ENCODE measurements at regions not wholly inside any gene's neighbourhood (a gene's known extent, or its start where the extent isn't known, plus 50 kb on each side); places are given as distances from the start of the nearest gene placed in this dataset.

DNA sequence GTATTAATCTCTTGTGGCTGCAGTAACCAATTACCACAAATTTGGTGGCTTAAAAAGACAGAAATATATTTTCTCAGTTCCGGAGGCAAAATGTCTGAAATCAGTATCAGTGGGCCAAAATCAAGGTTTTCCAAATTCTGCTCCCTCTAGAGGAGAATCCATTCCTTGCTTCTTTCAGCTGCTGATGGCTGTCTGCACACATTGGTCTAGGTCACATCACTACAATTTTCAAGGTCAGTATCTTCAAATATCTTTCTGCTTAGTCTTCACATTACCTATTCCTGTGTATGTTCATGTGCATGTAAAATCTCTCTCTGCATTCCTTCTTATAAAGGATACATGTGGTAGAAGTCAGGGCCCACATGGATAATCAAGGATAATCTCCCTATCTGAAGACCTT lies 999.4 kb downstream of the KCNT2 start:
- no peak for DNase-seq

DNA sequence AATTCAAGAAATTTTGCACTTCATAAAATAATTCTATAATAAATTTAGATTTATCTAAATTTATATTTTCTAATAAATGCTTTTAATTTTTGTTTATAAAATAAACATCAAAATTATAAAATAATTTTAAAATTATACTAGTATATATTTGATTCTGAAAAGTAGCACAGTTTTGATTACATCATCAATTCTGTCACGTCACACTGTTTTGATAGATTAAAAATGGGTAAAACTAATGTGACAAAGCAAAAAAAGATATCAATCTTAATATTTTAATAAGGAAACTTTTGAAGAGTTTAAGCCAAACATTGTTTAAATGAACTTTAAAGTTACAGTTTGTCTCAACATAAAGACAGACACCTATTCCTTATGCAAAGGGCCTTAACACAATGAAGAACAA lies 1001.8 kb downstream of the KCNT2 start:
- no peak for DNase-seq

DNA sequence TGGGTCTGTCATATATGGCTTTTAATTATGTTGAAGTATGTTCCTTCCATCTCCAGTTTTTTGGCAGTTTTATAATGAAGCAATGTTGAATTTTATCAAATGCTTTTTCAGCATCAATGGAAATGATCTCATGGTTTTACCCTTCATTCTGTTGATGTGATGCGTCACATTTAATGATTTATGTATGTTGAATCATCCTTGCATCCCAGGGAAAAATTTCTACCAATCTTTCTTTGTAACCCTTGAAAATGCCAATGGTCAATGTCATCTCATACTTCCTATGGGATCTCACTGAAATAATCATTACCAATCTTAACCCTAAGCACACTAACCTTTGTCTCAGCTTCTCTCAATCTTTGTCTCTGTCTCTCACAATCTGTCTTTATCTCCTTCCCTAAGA lies 1004.0 kb downstream of the KCNT2 start:
- no peak for DNase-seq

DNA sequence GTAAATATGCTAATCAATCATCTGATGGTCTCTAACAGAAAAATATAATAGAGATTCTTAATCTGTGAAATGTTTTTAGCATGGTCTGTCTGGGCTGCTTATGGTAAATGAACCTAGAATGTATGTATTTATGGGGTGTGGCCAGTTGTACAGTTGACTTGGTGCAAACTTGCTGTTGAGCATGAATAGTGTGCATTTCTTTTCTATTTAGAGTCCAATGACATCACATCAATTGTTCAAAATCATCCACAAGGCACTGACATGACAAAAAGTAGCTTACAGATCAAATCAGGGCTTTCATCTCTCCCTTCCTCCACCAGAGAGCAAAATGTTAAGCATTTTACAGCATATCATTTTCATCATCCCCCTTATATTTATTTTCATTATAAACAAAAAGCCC lies 1010.3 kb downstream of the KCNT2 start:
- DNase-seq: no peak

DNA sequence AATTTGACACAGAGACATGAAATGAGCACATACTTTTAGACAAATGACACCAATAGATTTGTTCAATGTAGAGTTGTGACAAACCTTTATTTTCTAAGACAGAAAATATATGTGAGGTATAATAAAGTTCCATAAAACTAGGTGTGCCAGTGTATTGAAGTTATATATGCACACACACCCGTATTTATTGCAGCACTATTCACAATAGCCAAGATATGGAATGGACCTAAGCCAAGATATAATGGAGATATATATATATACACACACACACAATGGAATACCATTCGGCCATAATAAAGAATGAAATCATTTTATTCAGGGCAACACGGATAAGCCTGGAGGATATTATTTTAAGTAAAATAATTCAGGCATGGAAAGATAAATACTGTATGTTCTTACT lies 1013.5 kb downstream of the KCNT2 start:
- no peak for DNase-seq

DNA sequence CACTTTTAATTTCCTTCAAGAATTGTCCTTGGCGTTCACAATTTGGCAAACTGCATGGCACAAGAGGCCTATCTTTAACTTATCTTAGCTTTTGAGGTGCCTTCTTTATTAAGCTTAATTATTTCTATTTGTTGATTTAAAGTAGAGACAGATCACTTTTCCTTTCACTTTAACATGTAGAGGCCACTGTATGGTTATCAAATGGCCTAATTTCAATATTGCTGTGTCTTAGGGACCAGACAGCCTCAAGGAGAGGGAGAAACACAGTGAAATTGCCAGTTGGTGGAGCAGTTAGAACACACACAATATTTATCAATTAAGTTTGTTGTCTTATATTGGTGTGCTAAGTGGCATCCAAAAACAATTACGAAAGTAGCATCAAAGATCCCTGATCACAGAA lies 1013.9 kb downstream of the KCNT2 start:
- no peak for DNase-seq

DNA sequence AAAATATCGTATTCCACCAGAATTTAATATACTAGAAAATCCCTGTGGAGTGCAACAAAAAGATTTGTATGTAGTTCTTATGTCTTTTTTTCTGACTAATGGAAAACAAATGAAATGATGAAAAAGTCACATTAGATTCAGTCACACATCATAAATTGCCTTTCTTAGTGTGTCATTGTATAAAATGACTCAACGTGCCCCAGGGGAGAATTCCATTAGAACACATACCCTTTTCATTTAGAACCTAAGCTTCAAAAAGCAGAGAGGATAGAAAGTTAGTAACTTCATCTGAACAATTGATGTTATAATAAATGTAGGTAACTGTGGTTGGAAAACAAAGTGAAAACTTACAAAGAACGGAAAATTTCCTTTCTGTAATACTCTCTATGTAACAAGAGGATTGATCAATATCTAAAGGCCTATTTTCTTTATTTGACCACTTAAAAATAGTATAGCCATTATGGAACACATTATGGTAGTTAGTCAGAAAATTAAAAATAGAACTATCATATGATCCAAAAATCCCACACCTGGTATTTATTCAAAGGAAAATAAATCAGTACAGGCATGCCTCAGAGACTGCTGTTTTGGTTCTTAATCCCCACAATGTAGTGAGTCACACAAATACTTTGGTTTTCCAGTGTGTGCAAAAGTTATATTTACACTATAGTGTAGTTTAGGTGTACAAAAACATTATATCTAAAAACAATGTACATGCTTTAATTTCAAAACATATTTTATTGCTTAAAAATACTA lies 1016.1 kb downstream of the KCNT2 start:
- no peak for DNase-seq

DNA sequence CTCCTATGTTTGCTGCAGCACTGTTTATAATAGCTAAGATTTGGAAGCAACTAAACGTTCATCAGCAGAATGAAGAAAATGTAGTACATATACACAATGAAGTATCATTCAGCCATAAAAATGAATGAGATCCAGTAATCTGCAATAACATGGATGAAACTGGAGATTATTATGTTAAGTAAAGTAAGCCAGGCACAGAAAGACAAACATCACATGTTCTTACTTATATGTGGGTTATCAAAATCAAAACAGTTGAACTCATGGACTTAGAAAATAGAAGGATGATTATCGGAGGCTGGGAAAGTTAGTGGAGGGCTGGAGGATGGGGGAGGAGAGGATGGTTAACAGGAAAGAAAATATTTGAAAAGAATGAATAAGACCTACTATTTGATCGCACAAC lies 1017.6 kb downstream of the KCNT2 start:
- no peak for DNase-seq

DNA sequence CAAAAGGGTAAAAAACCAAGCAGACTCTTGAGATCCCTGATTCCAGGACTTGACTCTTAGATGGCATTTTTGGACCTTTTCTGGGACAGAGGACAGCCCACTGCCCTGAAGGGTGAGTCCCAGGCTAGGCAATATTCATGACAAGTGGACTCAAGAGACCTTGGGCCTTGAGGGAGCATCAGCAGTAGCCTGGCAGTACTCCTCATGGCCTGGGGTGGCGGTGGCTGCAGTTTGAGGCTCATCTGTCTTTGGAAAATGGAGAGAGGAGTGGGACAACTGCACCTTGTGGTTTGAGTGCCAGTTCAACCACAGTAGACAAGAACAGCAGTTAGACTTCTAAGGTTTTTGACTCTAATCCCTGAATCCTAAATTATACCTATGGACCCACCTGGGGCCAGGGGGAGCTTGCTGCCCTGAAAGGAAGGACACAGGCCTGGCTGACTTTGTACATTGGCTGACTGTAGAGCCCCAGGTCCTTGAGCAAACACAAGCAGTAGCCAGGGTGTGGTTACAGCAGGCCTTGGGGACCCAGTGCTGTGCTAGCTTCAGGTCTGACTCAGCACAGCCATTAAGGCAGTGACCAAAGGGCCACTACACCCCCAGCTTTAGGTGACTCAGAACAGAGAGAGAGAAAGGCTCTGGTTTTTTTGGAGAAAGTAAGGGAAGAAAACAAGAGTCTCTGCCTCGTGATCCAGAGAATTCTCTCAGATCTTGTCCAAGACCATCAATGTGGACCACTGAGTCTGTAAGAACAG lies 1023.2 kb downstream of the KCNT2 start:
- no peak for DNase-seq

DNA sequence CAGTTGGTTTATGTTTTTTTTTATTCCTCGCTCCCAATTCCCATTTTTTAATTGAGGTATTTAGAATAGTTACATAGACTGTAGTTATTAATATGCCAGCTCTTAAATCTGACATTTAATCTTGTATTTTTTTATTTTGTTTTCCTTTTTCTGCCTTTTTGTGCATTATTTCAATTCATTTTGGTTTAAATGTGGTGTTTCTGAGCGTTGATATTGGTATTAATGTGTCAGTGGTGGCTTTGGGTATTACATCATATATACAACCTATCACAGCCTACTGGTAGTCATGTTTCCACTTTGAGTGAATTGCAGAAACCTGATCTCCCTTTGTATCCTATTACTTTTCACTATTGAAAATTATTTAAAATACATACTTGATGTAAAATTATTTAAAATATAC lies 1027.3 kb downstream of the KCNT2 start:
- no peak for DNase-seq

DNA sequence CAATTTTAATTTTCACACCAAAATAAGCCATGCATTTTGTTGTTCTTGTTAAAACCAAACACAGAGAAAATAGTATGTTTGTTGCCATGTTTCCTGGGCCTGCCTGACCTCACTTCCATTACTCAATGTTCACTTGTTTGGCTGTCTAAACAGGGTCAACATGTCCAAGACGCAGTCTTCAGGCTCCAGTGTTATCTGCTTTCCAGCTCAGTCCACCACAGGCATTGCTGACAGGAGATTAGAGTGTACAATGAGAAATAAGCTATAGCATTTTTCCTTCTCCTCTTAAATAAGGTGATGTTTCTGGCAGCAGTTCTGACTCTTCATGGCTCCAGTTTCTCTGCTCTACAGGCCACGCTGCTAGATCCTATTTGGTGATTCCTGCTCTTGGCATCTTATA lies 1030.5 kb downstream of the KCNT2 start:
- DNase-seq: no peak

DNA sequence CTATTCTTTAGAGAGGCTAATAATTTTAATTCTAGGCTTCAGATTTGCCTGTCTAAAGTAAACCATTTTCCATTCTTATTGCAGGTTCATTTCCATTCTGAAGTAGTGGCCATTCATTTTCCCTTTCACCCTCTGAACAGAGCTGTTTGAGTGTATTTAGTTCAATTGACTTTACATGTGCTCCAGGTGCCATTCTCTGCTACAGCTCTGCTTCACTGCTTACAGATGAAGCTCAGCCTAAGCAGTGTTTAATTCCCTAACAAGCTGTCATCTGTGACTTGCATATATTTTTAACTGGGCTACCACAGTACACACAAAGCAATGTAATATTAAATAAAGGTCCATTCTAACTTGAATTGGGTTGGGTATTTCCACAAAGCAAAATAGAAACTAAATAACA lies 1031.6 kb downstream of the KCNT2 start:
- no peak for DNase-seq

DNA sequence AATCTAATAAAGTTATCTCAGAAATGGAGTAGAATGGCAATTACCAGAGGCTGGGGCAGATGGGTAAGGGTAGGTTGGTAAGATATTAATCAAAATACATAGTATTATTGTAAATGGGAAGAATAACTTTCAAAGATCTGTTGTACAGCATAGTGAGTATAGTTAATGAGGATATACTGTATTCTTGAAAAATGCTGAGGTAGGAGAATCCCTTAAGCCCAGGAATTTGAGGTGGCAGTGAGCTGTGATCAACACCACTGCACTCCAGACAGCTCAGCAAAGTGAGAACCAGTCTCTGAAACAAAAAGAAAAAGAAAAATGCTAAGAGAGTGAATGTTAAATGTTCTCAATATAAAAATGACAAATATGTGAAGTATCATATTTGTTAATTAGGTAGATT lies 1033.7 kb downstream of the KCNT2 start:
- no peak for DNase-seq

DNA sequence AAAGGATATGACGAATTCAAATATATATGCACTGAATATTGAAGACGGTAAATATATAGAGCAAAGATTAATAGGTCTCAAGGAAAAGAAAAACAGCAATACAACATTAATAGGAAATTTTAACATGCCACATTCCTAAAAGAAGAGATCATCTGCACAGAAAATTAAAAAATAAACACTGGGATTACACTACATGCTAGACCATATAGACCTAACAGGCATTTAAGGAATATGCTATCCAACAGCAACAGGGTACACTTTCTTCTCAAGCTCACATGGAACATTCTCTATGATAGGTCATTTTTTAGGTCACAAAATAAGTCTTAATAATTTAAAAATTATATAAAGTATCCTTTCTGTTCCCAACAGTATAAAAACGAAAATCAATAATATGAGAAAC lies 1038.3 kb downstream of the KCNT2 start:
- DNase-seq: no peak

DNA sequence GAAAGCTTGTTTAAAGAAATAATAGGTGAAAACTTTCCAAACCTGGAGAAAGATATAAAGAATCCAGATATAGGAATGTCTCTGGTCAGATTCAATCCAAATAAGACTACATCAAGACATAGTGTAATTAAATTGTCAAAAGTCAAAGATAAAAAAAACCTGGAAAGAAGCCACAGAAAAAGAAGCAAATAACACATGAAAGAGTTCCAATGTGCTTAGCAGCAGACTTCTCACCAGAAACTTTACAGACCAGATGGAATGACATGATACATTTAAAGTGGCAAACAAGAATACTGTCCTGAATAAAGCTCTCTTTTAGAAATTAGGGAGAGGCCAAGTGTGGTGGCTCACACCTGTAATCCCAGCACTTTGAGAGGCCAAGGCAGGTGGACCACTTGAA lies 1039.9 kb downstream of the KCNT2 start:
- DNase-seq: no peak

DNA sequence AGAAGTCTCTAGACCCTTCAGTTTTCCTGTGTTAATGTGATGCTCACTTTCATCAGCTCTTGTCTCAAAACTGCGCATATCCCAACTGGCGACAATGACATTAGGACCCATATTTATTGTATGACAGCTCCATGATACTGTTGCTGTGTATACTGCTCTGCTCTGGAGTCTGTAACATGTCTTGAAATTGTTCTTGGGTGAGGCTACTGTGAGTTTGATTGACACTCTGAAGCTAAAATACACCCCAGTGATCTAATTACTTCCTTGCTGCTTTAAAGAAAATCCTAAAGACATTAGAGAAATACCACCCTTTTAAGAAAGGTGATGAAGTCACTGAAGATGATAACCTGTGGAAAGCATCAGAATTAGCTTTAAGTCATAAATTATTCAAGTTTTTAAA lies 1046.2 kb downstream of the KCNT2 start:
- DNase-seq: no peak

DNA sequence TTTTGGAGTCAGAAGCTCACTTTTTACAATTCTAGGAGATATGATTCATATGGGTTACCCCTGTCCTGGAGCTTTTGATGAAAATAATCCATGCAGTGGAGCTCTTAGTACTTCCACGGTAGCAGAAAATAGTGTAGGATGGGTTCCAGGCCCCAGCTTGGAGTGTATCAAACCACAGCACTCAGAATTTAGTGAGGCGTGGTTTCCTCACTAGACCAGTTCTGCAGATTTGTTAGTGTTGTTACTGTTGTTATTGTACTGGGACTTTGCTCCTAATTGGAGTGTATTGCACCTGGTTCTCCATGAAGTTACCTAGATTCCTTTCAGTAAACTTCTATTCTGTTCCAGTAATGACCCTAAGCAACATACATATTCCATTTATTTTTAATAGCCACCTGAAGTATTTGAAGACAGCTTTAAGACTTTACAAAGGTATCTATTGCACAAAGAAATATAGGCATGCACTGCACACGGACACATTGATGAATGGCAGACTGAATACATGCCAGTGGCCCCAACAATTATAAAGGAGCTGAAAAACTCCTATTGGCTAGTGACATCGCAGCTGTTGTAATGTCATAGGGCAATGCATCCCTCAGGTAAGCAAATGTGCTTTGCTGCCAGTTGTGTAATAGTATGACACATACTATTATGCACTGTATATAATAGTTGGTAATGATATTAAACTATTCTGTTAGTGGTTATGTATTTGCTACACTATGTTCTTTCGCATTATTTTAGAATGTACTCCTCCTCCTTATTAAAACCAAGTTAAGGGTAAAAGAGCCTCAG lies 1058.0 kb downstream of the KCNT2 start:
- DNase-seq: no peak

DNA sequence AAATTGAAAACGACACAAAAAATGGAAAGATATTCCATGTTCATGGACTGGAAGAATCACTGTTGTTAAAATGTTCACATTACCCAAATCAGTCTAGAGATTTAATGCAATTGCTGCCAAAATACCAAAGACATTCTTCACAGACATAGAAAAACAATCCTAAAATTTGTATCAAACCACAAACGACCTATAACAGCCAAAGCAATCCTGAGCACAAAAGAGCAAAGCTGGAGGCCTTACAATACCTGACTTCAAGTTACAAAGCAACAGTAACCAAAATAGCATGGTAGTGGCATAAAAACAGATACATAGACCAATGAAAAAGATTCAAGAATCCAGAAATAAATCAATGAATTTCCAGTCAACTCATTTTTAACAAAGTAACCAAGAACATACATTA lies 1077.3 kb downstream of the KCNT2 start:
- DNase-seq: no peak

DNA sequence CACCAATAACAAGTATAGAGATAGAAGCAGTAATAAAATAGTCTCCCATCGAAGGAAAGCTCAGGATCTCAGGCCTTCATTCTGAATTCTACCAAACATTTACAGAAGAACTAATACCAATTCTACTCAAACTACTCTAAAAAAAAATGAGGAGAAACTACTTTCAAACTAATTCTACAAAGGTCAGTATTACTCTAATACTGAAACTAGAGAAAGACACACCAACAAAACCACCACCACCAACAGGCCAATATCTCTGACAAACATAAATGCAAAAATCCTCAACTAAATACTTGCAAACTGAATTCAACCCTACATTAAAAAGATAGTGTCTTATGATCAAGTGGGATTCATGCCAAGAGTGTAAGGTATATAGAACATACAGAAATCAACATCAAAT lies 1078.4 kb downstream of the KCNT2 start:
- no peak for DNase-seq

DNA sequence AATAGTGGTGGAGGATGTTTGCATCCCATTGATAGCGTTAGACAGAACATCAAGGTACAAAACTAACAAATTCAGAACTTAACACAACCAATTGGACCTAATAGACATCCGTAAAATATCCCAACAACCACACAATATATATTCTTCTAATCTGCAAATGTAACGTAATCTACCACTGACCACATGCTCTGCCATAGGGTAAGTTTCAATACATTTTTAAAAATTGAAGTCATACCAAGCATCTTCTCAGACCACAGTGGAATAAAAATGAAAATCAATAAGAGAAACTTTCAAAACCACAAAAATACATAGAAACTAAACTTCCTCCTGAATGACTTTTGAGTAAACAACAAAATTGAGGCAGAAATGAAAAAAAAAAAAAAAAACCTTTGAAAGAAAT lies 1087.5 kb downstream of the KCNT2 start:
- no peak for DNase-seq

DNA sequence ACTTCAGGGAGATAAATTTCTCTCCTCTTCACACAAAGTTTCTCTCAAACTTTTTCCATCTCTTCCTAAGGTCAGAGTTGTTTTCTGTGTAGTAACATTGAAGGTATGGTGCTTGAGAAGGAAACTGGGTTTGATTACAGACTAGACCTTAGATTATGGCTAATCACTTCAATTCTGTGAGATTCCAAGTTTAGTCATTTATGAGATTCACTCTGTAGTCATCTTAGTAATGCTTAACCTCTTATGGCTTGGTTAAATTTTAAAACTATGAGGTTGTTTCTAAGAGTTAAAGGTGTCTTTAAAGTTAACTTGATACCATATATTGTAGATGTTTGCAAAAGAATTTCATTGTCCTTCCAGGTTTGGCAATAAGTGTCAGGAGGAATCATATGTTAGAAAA lies 1092.2 kb downstream of the KCNT2 start:
- no peak for DNase-seq

DNA sequence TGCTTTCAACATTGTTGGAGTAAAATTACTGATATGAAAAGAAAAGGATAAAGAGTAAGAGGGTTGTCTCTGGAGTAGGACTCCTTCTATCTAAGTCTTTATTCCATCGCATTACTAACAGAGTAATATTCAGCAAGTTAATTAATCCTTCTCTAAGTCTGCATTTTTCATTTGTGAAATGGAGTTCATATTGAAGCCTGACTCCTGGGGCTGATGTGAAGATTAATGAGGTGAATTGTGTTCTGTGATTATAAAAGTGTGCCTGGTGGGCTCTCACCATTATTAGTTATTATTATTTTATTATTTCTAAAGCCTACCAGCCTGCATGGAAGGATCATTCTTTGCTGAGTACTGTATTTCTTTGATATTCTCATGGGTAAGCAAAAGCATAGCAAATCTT lies 1096.7 kb downstream of the KCNT2 start:
- DNase-seq: no peak

DNA sequence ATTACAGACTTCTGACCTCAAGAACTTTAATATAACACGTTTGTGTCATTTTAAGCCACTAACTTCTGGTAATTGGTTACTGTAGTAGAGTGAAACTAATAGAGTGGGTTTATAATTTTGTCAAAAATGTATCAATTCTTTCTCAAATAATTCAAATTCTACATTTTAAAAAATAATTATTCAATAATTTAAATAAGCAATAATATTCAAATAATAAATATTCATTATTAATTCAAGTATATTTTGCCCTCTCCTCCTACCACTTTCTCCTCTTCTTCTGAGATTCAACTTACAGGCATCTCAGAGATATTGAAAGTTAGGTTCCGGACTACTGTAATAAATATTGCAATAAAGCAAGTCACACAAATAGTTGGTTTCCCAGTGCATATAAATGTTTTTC lies 1107.1 kb downstream of the KCNT2 start:
- DNase-seq: no peak
